Hepatic stellate cell (primary cell): ENCODE measurements at regions not wholly inside any gene's neighbourhood (a gene's known extent, or its start where the extent isn't known, plus 50 kb on each side); places are given as distances from the start of the nearest gene placed in this dataset.

ENCODE experiments used
- DNase-seq: peaks from one replicate; pipeline ENCODE4 v3.0.0; 2011; ENCODE audit warnings: low spot score

GRCh38 chr20:50301165-50301564 lies 110.5 kb downstream of the CEBPB start:
- no peak for DNase-seq

GRCh38 chr20:50301712-50302111 lies 111.1 kb downstream of the CEBPB start:
- no peak for DNase-seq

GRCh38 chr20:50302341-50303057 lies 111.9 kb downstream of the CEBPB start:
- DNase-seq, result peak; percentile 54

- no peak for DNase-seq
These were observed 113.2 kb downstream of the CEBPB start for GRCh38 chr20:50303573-50304500.

- DNase-seq, result peak; percentile 79
These were observed 113.8 kb downstream of the CEBPB start for GRCh38 chr20:50304501-50304856.

- DNase-seq, result peak; percentile 96
These were observed 114.4 kb downstream of the CEBPB start for GRCh38 chr20:50304923-50305635.

- no peak for DNase-seq
These were observed 115.2 kb downstream of the CEBPB start for GRCh38 chr20:50305636-50306477.

- no peak for DNase-seq
These were observed 116.1 kb downstream of the CEBPB start for GRCh38 chr20:50306478-50307423.

- no peak for DNase-seq
These were observed 117.5 kb downstream of the CEBPB start for GRCh38 chr20:50308166-50308512.

GRCh38 chr20:50308513-50309279 lies 118.1 kb downstream of the CEBPB start:
- DNase-seq, result peak; percentile 96

GRCh38 chr20:50309280-50309763 lies 118.7 kb downstream of the CEBPB start:
- no peak for DNase-seq

- no peak for DNase-seq
These were observed 119.4 kb downstream of the CEBPB start for GRCh38 chr20:50309764-50310672.

GRCh38 chr20:50310673-50311051 lies 120.0 kb downstream of the CEBPB start:
- DNase-seq, result no peak

GRCh38 chr20:50311308-50312001 lies 120.8 kb downstream of the CEBPB start:
- no peak for DNase-seq

GRCh38 chr20:50312002-50312681 lies 121.5 kb downstream of the CEBPB start:
- no peak for DNase-seq

GRCh38 chr20:50312682-50313521 lies 122.3 kb downstream of the CEBPB start:
- DNase-seq, result peak; percentile 92

- no peak for DNase-seq
These were observed 122.8 kb downstream of the CEBPB start for GRCh38 chr20:50313522-50313820.
